ENCODE measurements at regions not wholly inside any gene's neighbourhood (a gene's known extent, or its start where the extent isn't known, plus 50 kb on each side); places are given as distances from the start of the nearest gene placed in this dataset.
"Not testable (repeated sequence)": the region's sequence is repeated elsewhere in the genome, so short reads cannot be mapped to it uniquely, and the experiment has no call there.

DNA sequence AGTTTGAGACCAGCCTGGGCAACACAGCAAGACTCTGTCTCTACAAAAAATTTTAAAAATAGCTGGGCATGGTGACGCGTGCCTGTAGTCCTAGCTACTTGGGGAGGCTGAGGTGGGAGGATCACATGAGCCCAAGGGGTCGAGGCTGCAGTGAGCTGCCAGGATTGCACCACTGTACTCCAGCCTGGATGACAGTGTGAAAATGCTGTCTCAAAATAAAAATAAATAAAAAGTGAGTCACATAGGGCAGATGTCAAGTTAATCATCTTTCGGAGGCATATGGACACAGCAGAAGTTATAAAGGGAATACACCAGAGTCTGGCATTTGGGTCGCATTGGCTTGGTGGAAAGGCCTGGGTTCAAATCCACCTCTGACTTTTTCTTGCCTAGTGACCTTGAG, 92.7 kb downstream of the PHETA1 start:
- no peak for DNase-seq (ENCODE audit: low spot score)
- in situ Hi-C loops (cut with HindIII; ENCODE audit: low sequenced_read_pairs): no loop called here

DNA sequence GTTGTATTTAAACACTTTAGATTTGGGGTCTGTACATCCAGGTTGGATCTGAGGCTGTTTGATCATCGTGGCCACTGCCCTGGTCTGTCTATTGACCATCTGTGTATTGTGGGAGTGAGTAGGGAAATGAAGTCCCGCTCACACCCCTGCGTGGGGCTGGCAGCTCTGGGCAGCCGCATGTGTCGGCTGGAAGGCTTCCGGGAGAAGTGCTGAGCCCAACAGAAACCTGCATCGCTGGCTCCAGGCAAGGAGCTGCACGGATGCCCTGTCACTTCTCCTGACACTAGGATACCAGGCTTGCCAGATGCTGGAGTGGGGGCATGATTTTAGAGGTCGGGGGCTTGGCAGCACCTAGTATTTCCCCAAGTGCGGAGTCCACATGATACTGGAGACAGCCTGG, 93.6 kb downstream of the PHETA1 start:
- no peak for DNase-seq (ENCODE audit: low spot score)

DNA sequence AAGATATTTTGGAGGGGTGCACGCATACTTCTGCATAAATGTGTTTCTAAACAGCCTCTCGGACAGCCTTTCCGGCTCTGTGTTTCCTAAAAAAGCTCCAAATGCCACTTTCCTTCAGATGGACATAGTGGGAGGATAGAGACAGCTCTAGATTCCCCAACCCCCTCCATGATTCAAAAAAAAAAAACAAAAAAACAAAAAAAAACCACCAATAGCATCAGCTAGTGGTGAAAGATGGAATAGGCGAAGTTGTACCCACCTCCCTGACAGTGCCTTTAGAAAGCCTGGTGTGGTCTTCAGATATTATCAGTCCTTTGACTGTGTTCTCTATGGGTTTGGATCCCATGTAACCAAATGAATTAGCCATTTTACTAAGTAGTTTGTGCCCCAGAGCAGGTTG, 94.1 kb downstream of the PHETA1 start:
- in situ Hi-C loops (cut with HindIII; ENCODE audit: low sequenced_read_pairs): no loop called here
- DNase-seq (ENCODE audit: low spot score): no peak

More for the DNA sequence above, 93.6 kb downstream of the PHETA1 start:
- in situ Hi-C loops (cut with HindIII; ENCODE audit: low sequenced_read_pairs): no loop called here

DNA sequence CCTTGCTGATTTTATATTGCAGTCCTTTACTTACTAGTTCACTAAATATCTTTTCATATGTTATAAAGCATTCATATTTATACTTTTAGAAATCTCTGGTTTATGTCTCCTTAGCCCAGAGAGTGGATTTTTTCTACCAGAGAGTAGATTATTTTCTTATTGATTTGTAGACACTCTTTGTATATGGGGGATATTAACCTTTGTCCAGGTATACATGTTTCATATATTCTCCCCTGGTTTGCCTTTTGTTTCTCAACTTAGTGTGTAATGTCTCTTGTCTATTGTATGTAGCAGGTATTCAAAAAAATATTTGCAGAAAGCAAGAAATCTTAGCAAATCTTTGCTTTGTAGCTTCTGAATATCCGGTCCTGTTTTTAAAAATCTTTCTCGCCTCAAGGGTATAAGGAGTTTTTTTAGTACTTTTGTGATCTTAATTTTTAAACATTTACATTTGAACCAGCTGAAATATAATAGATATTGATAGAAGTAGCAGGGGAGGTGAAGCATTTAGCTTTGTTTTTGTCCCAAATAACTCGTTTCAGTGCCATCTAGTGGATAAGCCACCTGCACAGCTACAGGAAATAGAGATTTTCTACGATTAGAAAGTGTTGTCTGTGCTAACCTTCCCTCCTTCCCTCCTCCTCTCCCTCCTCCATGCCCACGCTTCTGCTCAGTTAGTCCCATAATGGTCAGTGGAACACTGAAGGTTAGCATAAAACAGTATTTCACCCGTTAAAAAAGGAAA, 97.0 kb downstream of the PHETA1 start:
- no peak for DNase-seq (ENCODE audit: low spot score)
- in situ Hi-C loops (cut with HindIII; ENCODE audit: low sequenced_read_pairs): no loop called here

DNA sequence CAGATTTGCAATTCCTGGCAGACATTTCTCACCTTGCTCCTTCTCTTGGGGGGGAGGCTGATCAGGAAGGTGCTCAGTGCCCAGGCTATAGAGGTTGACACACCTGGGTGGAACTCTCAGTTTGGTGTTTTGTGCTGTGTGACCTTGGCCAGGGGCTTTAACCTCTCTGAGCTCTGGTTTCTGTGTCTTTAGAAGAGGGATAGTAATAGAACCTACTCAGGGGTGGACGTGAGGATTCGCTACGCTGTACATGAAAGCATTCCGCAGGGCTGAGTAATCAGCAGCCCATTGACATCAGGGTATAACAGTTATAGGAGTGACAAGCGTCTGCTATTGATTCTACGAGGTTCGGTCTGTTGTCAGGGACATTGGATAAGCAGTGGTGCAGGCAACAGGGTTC, 98.1 kb downstream of the PHETA1 start:
- no peak for DNase-seq (ENCODE audit: low spot score)
- in situ Hi-C loops (cut with HindIII; ENCODE audit: low sequenced_read_pairs): no loop called here

DNA sequence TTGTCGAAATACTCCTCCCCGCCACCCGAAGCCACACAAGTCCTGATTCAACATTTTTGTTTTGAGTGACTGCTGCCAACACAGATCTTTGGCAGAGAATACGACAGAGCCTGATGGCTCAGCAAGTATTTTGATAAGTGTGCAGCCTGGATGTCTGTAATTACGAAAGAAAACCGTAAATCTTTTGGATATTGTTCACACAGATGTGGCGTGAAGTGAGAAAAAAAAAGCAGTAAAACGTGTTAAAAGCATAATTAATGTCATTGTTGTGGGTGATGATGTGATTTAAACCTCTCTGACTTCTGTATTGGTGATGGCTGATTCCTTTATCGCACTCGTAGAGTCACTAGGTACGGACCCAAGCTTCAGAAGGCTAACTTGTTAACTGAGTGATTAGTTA, 98.7 kb downstream of the PHETA1 start:
- in situ Hi-C loops (cut with HindIII; ENCODE audit: low sequenced_read_pairs): no loop called here

DNA sequence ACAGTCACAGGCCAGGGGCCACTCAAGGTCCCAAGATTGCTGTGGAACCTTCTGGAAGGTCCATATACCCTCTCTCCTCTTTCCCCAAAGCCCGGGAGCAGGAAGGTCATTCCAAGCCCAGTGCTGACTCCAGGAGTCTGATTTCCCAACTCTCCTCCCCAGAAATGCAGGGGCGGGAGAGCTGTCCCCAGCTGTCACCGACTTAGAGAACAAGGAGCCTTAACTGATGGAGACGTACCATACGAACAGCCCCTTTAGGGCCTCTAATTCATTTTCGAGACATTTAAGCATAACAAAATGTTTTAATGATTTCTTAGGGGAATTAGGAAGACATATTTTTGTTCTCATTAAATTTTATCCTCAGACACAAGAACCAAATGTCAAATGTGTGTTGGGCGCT, 99.2 kb downstream of the PHETA1 start:
- in situ Hi-C loops (cut with HindIII; ENCODE audit: low sequenced_read_pairs): no loop called here
- no peak for DNase-seq (ENCODE audit: low spot score)

More for the DNA sequence above, 98.7 kb downstream of the PHETA1 start:
- no peak for DNase-seq (ENCODE audit: low spot score)

DNA sequence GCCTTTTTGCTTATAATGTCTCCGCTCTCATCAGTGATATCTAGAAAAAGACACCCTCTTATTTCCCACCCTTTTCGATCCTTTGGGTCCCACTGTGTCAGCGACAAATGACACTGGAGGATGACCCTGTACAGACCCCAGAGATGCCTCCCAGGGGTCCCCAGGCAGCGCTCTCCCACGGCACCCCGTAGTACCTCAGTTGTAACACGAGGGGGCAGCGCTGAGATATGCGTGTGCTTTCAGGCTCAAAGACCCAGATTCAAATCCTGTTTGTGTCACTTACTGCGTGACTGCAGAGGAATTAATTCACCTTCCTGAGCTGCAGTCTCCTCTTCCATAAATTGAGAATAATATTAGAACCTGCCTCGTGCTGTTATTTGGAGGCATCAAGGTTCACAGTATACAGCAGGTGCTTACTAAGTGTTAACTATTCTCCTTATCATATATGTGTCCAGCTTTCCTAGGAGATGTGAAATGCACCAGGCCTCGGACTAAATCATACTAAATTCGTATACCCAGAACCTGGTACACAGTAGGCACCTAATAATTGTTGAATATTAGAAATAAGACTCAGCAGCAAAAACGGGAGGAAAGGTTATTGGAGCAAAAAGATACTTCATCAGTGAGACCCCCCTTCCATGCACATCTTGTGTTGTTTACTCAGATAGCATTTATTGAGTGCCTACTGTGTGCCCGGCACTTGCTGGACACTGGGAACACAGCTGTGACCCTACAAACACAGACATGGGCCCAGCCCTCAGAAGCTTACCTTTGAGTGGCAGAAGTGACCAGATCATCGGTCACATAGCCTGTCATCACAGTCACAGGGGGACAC, 99.9 kb downstream of the PHETA1 start:
- in situ Hi-C loops (cut with HindIII; ENCODE audit: low sequenced_read_pairs): no loop called here
- no peak for DNase-seq (ENCODE audit: low spot score)

DNA sequence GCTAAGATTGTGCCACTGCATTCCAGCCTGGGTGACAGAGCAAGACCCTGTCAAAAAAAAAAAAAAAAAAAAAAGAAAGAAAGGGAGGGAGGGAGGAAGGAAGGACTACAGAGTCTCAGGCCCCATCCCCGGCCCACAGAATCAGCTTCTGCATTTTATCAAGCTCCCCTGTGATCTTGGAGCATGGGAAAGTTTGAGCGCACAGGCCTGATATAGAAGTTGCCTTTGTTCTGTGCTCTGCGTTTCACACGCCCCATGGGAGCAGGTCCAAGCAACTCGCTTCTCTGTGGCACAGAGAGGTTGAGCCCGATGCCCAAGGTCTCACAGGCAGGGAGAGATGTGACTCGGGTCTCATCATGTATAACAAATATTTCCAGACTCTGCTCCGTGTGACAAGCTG, 101.8 kb downstream of the PHETA1 start:
- no peak for DNase-seq (ENCODE audit: low spot score)

DNA sequence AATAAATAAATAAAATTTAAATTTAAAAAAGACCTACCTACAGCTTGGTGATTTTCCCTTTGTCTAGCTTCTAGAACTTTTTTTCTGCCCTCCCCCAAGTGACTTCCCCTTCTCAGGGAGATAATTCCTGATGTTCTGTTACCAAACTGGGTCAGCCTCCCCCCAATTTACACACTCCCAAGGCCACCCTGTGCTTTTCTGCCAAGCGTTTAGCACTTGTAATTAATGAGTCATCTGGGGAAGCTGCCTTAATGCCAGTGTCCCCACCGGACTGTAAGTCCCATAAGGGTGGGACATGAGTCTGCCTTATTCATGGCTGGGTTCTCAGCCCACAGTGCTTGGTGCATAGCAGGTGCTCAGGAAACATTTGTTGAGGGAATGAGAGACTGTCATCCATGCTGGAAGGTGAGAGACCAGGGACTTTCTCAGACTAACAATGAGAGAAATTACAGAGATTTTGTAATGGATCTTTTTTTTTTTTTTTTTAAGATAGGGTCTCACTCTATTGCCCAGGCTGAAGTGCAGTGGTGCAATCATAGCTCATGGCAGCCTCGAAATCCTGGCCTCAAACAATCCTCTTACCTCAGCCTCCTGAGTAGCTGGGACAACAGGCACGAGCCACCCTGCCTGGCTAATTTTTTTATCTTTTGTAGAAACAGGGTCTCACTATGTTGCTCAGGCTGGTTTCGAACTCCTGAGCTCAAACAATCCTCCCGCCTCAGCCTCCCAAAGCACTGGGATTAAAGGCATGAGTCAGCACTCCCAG, 106.8 kb downstream of the PHETA1 start:
- in situ Hi-C loops (cut with HindIII; ENCODE audit: low sequenced_read_pairs): no loop called here
- no peak for DNase-seq (ENCODE audit: low spot score)

More for the DNA sequence above, 101.8 kb downstream of the PHETA1 start:
- in situ Hi-C loops (cut with HindIII; ENCODE audit: low sequenced_read_pairs): no loop called here

DNA sequence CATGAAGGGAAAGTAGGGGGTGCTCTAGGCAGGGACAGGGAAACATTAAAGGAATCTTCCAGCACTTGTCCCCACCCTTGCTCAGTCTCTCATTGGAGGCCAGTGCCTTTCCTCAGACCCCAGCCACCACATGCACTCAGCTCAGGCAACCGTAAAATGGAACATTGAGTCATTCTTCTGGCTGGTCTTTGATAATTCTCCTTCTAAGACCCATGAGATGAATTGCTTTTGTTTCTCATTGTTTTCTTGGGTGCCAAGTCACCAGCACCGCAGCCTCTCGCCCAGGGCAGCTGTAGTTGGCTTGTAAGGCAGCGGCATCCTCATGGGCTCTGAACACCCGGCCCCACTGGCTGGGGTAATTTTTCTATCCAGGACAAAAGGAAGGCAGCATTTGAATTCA, 108.2 kb downstream of the PHETA1 start:
- in situ Hi-C loops (cut with HindIII; ENCODE audit: low sequenced_read_pairs): no loop called here

DNA sequence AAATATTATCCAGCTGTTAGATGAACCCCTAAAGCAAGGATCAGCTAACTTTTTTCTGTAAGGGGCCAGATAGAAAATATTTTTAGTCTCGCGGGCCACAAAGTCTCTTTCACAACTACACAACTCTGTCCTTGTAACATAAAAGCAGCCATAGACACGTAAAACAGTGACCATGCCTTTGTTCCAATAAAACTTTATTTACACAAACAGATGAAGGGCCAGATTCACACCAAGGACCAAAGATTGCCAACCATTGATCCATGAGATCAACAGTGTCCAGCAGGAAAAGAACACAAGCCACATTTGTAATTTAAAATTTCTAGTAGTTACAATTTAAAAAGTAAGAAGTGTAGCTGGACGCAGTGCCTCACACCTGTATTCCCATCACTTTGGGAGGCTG, 109.7 kb downstream of the PHETA1 start:
- in situ Hi-C loops (cut with HindIII; ENCODE audit: low sequenced_read_pairs): no loop called here
- no peak for DNase-seq (ENCODE audit: low spot score)

More for the DNA sequence above, 108.2 kb downstream of the PHETA1 start:
- DNase-seq (ENCODE audit: low spot score): no peak

DNA sequence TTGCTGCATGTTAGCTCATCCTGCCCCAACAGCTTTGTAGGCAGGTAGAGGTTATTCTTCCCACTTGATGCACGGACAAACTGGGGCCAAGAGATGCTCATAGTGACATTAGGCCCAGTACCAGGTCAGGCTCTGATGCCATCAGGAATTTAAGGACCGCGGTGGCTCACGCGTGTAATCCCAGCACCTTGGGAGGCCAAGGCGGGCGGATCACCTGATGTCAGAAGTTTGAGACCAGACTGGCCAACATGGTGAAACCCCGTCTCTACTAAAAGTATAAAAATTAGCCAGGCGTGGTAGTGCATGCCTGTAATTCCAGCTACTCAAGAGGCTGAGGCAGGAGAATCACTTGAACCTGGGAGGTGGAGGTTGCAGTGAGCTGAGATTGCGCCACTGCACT, 110.8 kb downstream of the PHETA1 start:
- DNase-seq (ENCODE audit: low spot score); in situ Hi-C loops (cut with HindIII; ENCODE audit: low sequenced_read_pairs): not testable (repeated sequence)

DNA sequence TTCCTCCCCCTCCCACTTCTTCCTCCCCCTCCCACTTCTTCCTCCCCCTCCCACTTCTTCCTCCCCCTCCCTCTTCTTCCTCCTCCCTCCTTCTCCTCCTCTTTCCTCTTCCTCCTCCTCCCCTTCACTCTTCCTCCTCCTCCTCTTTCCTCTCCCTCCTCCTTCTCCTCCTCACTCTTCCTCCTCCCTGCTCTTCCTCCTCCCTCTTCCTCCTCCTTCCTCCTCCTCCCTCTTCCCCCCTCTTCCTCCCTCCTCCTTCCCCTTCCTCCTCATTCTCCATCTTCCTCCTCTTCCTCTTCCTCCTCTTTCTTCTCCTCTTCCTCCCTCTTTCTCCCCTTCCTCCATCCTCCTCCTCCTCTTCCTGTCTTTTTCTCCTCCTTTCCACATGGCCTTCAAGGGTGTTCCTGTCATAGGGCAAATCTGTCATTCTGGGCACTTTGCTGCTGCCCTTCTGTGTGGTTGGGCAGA, 111.4 kb downstream of the PHETA1 start:
- in situ Hi-C loops (cut with HindIII; ENCODE audit: low sequenced_read_pairs): no loop called here
- DNase-seq (ENCODE audit: low spot score): no peak

DNA sequence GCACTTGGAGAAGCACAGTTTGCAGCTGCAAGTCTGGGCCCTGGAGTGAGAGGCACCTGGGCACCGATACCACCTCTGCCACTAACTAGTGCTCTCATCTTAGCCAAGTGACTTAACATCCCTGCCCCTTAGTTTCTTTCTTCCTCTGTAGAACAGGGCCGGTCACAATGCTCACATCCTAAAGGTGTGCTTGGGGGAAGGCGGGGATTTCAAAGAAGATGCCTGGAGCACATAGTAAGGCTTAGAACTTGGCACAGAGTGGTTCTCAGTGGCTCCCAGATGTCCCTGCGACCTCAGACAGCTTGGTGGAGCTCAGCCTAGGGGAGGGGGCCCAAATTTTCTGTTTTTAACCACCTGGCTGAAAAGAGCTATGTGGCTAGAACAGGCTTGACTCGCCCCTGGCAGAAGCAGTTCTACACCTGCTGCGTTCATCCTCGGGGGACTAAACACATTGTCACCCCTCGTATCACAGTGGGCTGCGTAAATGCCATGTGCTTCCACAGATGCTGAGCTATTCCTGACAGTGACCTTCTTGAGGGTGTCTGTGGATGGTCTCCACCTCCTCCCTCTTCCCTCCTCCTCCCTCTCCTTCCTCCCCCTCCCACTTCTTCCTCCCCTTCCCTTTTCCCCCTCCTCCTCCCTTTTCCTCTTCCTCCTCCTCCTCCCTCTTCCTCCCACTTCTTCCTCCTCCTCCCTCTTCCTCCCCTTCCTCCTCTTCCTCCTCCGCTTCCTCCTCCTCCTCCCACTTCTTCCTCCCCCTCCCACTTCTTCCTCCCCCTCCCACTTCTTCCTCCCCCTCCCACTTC, 112.1 kb downstream of the PHETA1 start:
- in situ Hi-C loops (cut with HindIII; ENCODE audit: low sequenced_read_pairs): no loop called here

DNA sequence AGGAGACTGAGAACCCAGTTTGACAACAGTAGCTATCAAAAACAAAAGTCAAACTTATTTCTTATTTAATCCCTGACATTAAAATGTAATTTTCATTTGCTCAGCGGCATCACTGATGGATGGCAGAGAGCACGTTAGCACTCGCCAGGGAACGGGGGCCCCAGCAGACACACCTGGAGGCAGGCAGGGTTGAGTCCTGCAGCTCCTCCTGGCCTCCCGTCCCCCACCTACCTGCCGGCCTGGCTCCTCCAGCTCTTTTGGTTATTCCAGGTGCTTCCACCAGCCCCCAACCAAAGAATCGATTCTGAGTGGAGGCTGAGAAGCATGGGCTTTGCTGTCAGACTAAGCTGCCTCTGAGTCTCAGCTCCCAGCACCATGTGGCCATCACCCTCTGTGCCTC, 113.6 kb downstream of the PHETA1 start:
- DNase-seq (ENCODE audit: low spot score): no peak
- in situ Hi-C loops (cut with HindIII; ENCODE audit: low sequenced_read_pairs): no loop called here

More for the DNA sequence above, 112.1 kb downstream of the PHETA1 start:
- DNase-seq (ENCODE audit: low spot score): no peak

DNA sequence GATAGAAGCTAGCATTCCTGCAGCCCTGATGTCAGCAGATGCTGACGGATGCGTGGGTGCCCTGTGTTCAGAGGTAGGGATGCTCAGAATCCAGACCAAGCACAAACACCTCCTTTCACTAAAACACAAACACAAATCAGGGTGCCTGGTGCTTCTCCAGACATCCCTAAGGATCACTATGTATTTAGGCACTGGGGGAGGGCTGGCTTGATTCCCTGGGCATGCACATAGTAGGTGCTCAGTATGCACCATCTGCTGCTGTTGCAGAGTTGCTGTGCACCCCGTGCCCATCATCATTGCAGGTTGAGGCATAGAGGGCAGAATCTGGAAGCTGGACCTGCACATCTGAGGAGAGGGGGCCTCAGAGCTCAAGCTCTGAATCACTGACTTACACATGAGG, 114.8 kb downstream of the PHETA1 start:
- no peak for DNase-seq (ENCODE audit: low spot score)
- in situ Hi-C loops (cut with HindIII; ENCODE audit: low sequenced_read_pairs): no loop called here

DNA sequence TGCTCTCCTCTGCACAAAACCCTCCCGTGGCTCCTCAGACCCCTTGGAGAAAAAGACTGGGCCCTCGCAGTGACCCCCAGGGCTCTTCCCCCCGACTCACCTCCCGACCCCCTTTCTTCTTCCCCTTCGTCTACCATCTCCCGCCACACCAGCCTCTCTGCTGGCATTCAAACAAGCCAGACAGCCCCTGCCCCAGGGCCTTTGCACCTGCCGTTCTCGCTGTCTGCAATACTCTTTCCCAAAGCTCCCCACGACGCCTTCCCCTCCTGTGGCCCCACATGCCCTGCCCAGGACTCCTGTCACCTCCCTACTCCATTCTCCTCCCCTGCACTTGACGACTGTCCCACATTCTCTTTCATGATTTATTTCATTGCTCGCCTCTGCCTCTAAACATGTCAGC, 115.7 kb downstream of the PHETA1 start:
- DNase-seq (ENCODE audit: low spot score): no peak
- in situ Hi-C loops (cut with HindIII; ENCODE audit: low sequenced_read_pairs): no loop called here

DNA sequence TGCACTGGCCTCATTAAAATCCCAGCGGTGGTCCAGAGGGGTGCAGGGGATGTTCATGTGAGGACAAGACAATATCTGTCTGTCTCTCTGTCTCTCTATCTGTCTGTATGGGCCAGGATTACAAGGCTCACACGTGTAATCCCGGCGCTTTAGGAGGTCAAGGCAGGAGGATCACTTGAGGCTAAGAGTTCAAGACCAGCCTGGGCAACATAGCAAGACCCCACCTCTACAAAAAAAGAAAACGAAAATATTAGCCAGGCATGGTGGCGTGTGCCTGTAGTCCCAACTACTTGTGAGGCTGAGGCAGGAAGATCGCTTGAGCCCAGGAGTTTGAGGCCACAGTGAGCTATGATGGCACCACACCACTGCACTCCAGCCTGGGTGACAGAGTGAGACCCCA, 117.1 kb downstream of the PHETA1 start:
- in situ Hi-C loops (cut with HindIII; ENCODE audit: low sequenced_read_pairs): no loop called here

More for the DNA sequence above, 117.1 kb downstream of the PHETA1 start:
- DNase-seq (ENCODE audit: low spot score): no peak

Data from G401 (cell line).